GM12891 (cell line): ENCODE measurements at regions not wholly inside any gene's neighbourhood (a gene's known extent, or its start where the extent isn't known, plus 50 kb on each side); places are given as distances from the start of the nearest gene placed in this dataset.

Experiments used
- POLR2A ChIP-seq: IDR thresholded peaks from 2 replicates; pipeline ENCODE4 v1.6.1; 2011; ENCODE audit warnings: low read depth, low read length, control low read depth
- POLR2AphosphoS5 ChIP-seq: IDR thresholded peaks from 2 replicates; pipeline ENCODE4 v1.6.1; 2011; ENCODE audit warnings: low read depth, low read length, control low read depth
- TAF1 ChIP-seq: IDR thresholded peaks from 2 replicates; pipeline ENCODE4 v1.6.1; 2011; ENCODE audit warnings: low read depth, low read length, control low read depth

GRCh38 chr6:159623156-159623555 is 69.9 kb downstream of the SOD2 start:
- TF ChIP-seq TAF1 (no peak), POLR2AphosphoS5 (no peak), POLR2A (no peak)
